ENCODE measurements at regions not wholly inside any gene's neighbourhood (a gene's known extent, or its start where the extent isn't known, plus 50 kb on each side); places are given as distances from the start of the nearest gene placed in this dataset.

DNA sequence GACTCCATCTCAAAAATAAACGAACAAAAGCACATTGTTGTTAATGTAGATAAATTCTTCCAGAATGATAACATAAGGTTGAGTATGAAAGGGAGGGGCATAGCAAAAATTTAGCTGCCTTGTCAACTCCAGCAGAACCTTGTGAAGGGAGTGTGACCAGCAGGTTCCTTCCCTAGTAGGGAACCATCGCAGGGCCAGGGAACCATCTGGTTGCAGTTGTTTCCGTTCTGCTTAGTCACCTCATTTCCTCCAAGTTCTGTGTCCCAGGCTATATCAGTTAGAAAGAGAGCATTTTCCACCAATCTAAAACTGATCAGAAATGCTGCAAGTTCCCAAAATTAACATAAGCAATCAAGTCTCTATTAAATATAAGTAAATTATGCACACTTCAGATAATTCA, 126.7 kb upstream of the BLID start:
- Histone ChIP-seq H3K9me3 (replicated peaks; ENCODE audit: control insufficient read depth, insufficient read depth, low read depth, low read length) (no peaks in the 10 kb centered on the region), H3K4me3 (no peak overlapping the region), H3K9ac (ENCODE audit: insufficient read depth in 1 of 2, low read depth in 2 of 2, low read length in 2 of 2) (no peak overlapping the region), H3K27ac (ENCODE audit: extremely low read depth, low read depth, low read length) (no peak overlapping the region), H3K4me1 (replicated peaks in 1 of 2; ENCODE audit: control insufficient read depth in 2 of 2, insufficient read depth in 2 of 2, low read length in 2 of 2) (no peaks in the 10 kb centered on the region), H4K20me1 (replicated peaks; ENCODE audit: control insufficient read depth, insufficient read depth, low read length) (no peaks in the 10 kb centered on the region), H3K36me3 (ENCODE audit: control insufficient read depth, insufficient read depth, low read length) (no peaks in the 10 kb centered on the region), H3K79me2 (ENCODE audit: control insufficient read depth, insufficient read depth, low read length) (no peaks in the 10 kb centered on the region), H3K9me1 (ENCODE audit: control insufficient read depth, insufficient read depth, low read length) (no peaks in the 10 kb centered on the region), H3K4me2 (ENCODE audit: insufficient read depth, low read length) (no peak overlapping the region), H2AFZ (ENCODE audit: low read depth, low read length) (no peak overlapping the region), H3K27me3 (ENCODE audit: control insufficient read depth in 2 of 2, insufficient read depth in 2 of 2, low read length in 2 of 2) (no peaks in the 10 kb centered on the region)
- in situ Hi-C loops (cut with MboI) (no loop called here), intact Hi-C loops (cut with micrococcal nuclease) (no loop called here)
- TF ChIP-seq, protein P1, sequence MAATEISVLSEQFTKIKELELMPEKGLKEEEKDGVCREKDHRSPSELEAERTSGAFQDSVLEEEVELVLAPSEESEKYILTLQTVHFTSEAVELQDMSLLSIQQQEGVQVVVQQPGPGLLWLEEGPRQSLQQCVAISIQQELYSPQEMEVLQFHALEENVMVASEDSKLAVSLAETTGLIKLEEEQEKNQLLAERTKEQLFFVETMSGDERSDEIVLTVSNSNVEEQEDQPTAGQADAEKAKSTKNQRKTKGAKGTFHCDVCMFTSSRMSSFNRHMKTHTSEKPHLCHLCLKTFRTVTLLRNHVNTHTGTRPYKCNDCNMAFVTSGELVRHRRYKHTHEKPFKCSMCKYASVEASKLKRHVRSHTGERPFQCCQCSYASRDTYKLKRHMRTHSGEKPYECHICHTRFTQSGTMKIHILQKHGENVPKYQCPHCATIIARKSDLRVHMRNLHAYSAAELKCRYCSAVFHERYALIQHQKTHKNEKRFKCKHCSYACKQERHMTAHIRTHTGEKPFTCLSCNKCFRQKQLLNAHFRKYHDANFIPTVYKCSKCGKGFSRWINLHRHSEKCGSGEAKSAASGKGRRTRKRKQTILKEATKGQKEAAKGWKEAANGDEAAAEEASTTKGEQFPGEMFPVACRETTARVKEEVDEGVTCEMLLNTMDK (IDR thresholded peaks at IDR 0.05; ENCODE audit: borderline replicate concordance, insufficient read depth, low read depth, low read length, poor library complexity, severe bottlenecking): no peak
- TF ChIP-seq MCM2 (IDR thresholded peaks at IDR 0.05; ENCODE audit: low read depth): no peak
- TF ChIP-seq ZNF24 (IDR thresholded peaks at IDR 0.05): no peak
- no peak for TF ChIP-seq SAP30 (IDR thresholded peaks at IDR 0.05; ENCODE audit: borderline replicate concordance, insufficient read depth, low read depth, low read length, poor library complexity, severe bottlenecking)
- no peak for TF ChIP-seq CREB1 (IDR thresholded peaks at IDR 0.05)
- TF ChIP-seq CREB1 (CRISPR knock-in tag; IDR thresholded peaks at IDR 0.05): no peak
- no peak for TF ChIP-seq IRF2 (CRISPR knock-in tag; IDR thresholded peaks at IDR 0.05)
- TF ChIP-seq, protein P2, sequence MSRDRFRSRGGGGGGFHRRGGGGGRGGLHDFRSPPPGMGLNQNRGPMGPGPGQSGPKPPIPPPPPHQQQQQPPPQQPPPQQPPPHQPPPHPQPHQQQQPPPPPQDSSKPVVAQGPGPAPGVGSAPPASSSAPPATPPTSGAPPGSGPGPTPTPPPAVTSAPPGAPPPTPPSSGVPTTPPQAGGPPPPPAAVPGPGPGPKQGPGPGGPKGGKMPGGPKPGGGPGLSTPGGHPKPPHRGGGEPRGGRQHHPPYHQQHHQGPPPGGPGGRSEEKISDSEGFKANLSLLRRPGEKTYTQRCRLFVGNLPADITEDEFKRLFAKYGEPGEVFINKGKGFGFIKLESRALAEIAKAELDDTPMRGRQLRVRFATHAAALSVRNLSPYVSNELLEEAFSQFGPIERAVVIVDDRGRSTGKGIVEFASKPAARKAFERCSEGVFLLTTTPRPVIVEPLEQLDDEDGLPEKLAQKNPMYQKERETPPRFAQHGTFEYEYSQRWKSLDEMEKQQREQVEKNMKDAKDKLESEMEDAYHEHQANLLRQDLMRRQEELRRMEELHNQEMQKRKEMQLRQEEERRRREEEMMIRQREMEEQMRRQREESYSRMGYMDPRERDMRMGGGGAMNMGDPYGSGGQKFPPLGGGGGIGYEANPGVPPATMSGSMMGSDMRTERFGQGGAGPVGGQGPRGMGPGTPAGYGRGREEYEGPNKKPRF (IDR thresholded peaks at IDR 0.05; ENCODE audit: low read depth, low read length): no peak
- TF ChIP-seq RUNX1 (IDR thresholded peaks at IDR 0.05; ENCODE audit: low read depth): no peak
- no peak for TF ChIP-seq PURB (CRISPR knock-in tag; IDR thresholded peaks at IDR 0.05; ENCODE audit: low read depth)
- no peak for TF ChIP-seq ESRRA (IDR thresholded peaks at IDR 0.05; ENCODE audit: borderline replicate concordance, low read depth)
- no peak for TF ChIP-seq L3MBTL2 (IDR thresholded peaks at IDR 0.05)
- no TSS peak for BruUV-seq (replicated peaks)
- FAIRE-seq (no peak), DNase-seq (ENCODE audit: extremely low read depth in 1 of 4, low spot score in 3 of 4) (no peak), ATAC-seq (no peak)
- ChIA-PET POLR2A (no interaction called here), CTCF (ENCODE audit: low intra/inter-chr PET ratio) (no interaction called here)
- WGBS (ENCODE audit: insufficient coverage, low coverage, missing lambda C conversion rate): 2% methylated on average over 3 of the region's 3 CpGs

All from K562 (cell line).